PC-9 (cell line): ENCODE measurements at regions not wholly inside any gene's neighbourhood (a gene's known extent, or its start where the extent isn't known, plus 50 kb on each side); places are given as distances from the start of the nearest gene placed in this dataset.

ENCODE experiments used
- CTCF ChIP-seq: fragments of 200-600 bp; sonication (generic); conservative IDR thresholded peaks from 2 replicates; pipeline ENCODE4 v1.6.1; 2017; ENCODE audit warnings: mixed run types, antibody characterized with exemption, mild to moderate bottlenecking, moderate library complexity
- EZH2 ChIP-seq: fragments of 200-600 bp; sonication (generic); IDR thresholded peaks from 2 replicates; pipeline ENCODE4 v1.8.0; 2017; ENCODE audit warnings: antibody characterized with exemption, low read depth

GRCh38 chr11:37532271-37532670 is 934.2 kb upstream of the RAG2 start:
- TF ChIP-seq CTCF (no peak), EZH2 (no peak)
